ENCODE measurements at regions not wholly inside any gene's neighbourhood (a gene's known extent, or its start where the extent isn't known, plus 50 kb on each side); places are given as distances from the start of the nearest gene placed in this dataset.
"Not testable (repeated sequence)": the region's sequence is repeated elsewhere in the genome, so short reads cannot be mapped to it uniquely, and the experiment has no call there.

- Histone ChIP-seq H3K4me3 (replicated peaks; ENCODE audit: insufficient read depth, low read length) (no peak overlapping the region), H3K27ac (replicated peaks) (no peak overlapping the region), H3K27me3 (ENCODE audit: insufficient read depth, poor library complexity, severe bottlenecking) (no peaks in the 10 kb centered on the region)
- DNase-seq (ENCODE audit: low read depth in 1 of 2, low spot score in 1 of 2) = no peak
- TF ChIP-seq CTCF (IDR thresholded peaks at IDR 0.05; ENCODE audit: insufficient read depth, low read length) (no peak), SPI1 (IDR thresholded peaks at IDR 0.05; ENCODE audit: borderline replicate concordance, low read depth) (no peak), POLR2AphosphoS5 (IDR thresholded peaks at IDR 0.05; ENCODE audit: low read depth) (no peak), GABPA (IDR thresholded peaks at IDR 0.05; ENCODE audit: low read depth) (no peak), REST (IDR thresholded peaks at IDR 0.05; ENCODE audit: insufficient replicate concordance, low read depth) (no peak)
These were observed 81.0 kb downstream of the CPXCR1 start for GRCh38 chrX:88828011-88828410.

- no peak overlapping the region for H3K4me3 ChIP-seq (replicated peaks; ENCODE audit: insufficient read depth, low read length)
- H3K27me3 ChIP-seq (ENCODE audit: insufficient read depth, poor library complexity, severe bottlenecking) = no peaks in the 10 kb centered on the region
- DNase-seq (ENCODE audit: low read depth in 1 of 2, low spot score in 1 of 2) = no peak
- H3K27ac ChIP-seq (replicated peaks) = no peak overlapping the region
- no peak for TF ChIP-seq REST (IDR thresholded peaks at IDR 0.05; ENCODE audit: insufficient replicate concordance, low read depth)
- no peak for TF ChIP-seq POLR2AphosphoS5 (IDR thresholded peaks at IDR 0.05; ENCODE audit: low read depth)
- TF ChIP-seq SPI1 (IDR thresholded peaks at IDR 0.05; ENCODE audit: borderline replicate concordance, low read depth) = no peak
- TF ChIP-seq CTCF (IDR thresholded peaks at IDR 0.05; ENCODE audit: insufficient read depth, low read length) = no peak
- TF ChIP-seq GABPA (IDR thresholded peaks at IDR 0.05; ENCODE audit: low read depth) = no peak
These were observed 83.1 kb downstream of the CPXCR1 start for GRCh38 chrX:88830111-88830510.

- not testable (repeated sequence) for DNase-seq (ENCODE audit: low read depth in 1 of 2, low spot score in 1 of 2); H3K27me3 ChIP-seq (ENCODE audit: insufficient read depth, poor library complexity, severe bottlenecking); H3K27ac ChIP-seq (replicated peaks); H3K4me3 ChIP-seq (replicated peaks; ENCODE audit: insufficient read depth, low read length)
These were observed 90.7 kb downstream of the CPXCR1 start for GRCh38 chrX:88837721-88838120.

- no peak for DNase-seq (ENCODE audit: low read depth in 1 of 2, low spot score in 1 of 2)
- no peak overlapping the region for H3K4me3 ChIP-seq (replicated peaks; ENCODE audit: insufficient read depth, low read length)
- no peak overlapping the region for H3K27ac ChIP-seq (replicated peaks)
- H3K27me3 ChIP-seq (ENCODE audit: insufficient read depth, poor library complexity, severe bottlenecking) = no peaks in the 10 kb centered on the region
- TF ChIP-seq POLR2AphosphoS5 (IDR thresholded peaks at IDR 0.05; ENCODE audit: low read depth) (no peak), REST (IDR thresholded peaks at IDR 0.05; ENCODE audit: insufficient replicate concordance, low read depth) (no peak), SPI1 (IDR thresholded peaks at IDR 0.05; ENCODE audit: borderline replicate concordance, low read depth) (no peak), CTCF (IDR thresholded peaks at IDR 0.05; ENCODE audit: insufficient read depth, low read length) (no peak), GABPA (IDR thresholded peaks at IDR 0.05; ENCODE audit: low read depth) (no peak)
These were observed 91.4 kb downstream of the CPXCR1 start for GRCh38 chrX:88838392-88838791.

- H3K27ac ChIP-seq (replicated peaks); H3K27me3 ChIP-seq (ENCODE audit: insufficient read depth, poor library complexity, severe bottlenecking); DNase-seq (ENCODE audit: low read depth in 1 of 2, low spot score in 1 of 2); H3K4me3 ChIP-seq (replicated peaks; ENCODE audit: insufficient read depth, low read length): not testable (repeated sequence)
These were observed 96.8 kb downstream of the CPXCR1 start for GRCh38 chrX:88843841-88844240.

Data from HL-60 (cell line).